ENCODE measurements at regions not wholly inside any gene's neighbourhood (a gene's known extent, or its start where the extent isn't known, plus 50 kb on each side); places are given as distances from the start of the nearest gene placed in this dataset.

DNA sequence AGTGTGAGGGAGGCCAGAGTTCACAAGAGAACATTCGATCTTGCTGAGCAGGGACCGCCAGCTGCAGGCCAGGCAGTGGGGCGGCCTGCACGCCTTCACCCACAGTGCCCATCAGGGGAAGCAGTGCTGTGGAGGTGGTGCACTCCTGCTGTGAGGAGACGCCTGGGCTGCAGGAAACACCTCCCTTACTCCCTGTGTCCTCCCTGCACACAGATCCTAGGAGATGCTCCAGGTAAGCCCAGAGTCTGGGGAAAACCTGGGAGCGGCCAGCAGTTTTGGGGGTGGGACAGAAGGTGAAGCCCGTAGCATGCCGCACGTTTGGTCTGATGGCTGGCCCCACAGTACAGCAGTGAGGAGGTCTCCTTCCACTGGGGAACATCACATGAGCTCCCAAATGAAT is 180.8 kb upstream of the RAB6C start:
- dilution Hi-C loops (cut with MboI; ENCODE audit: extremely low pct_ligation_motif_present, low sequenced_read_pairs), result no loop called here
- Histone ChIP-seq H3K36me3 (ENCODE audit: control insufficient read depth in 2 of 2, extremely low read depth in 1 of 2, insufficient read depth in 2 of 2, low read length in 2 of 2) (no peaks in the 10 kb centered on the region), H3K9ac (ENCODE audit: control insufficient read depth, extremely low read depth, insufficient read depth, low read length) (no peak overlapping the region), H4K20me1 (ENCODE audit: control insufficient read depth, extremely low read depth, insufficient read depth, low read length) (no peaks in the 10 kb centered on the region), H3K27me3 (ENCODE audit: control insufficient read depth, extremely low read depth, insufficient read depth, low read length) (no peaks in the 10 kb centered on the region), H3K4me1 (ENCODE audit: control insufficient read depth, extremely low read depth, insufficient read depth, low read length) (no peaks in the 10 kb centered on the region), H3K4me2 (ENCODE audit: control insufficient read depth, extremely low read depth, insufficient read depth, low read depth, low read length) (no peak overlapping the region), H3K27ac (ENCODE audit: control insufficient read depth, insufficient read depth, low read length) (no peak overlapping the region), H2AFZ (ENCODE audit: control insufficient read depth, low read length) (no peak overlapping the region), H3K79me2 (ENCODE audit: control insufficient read depth, insufficient read depth, low read length) (no peaks in the 10 kb centered on the region), H3K4me3 (ENCODE audit: control insufficient read depth in 2 of 3, extremely low read depth in 1 of 3, insufficient read depth in 2 of 3, low read depth in 1 of 3, low read length in 3 of 3) (no peak overlapping the region), H3K9me1 (ENCODE audit: control insufficient read depth, extremely low read depth, insufficient read depth, low read length) (no peaks in the 10 kb centered on the region), H3K9me3 (ENCODE audit: control insufficient read depth, low read depth, low read length) (no peaks in the 10 kb centered on the region)
- TF ChIP-seq CTCF (optimal IDR thresholded peaks at IDR 0.05 in 1 of 3, IDR thresholded peaks at IDR 0.05 in 1 of 3, conservative IDR thresholded peaks at IDR 0.05 in 1 of 3; ENCODE audit: extremely low read depth in 1 of 3, insufficient read depth in 2 of 3, low read length in 3 of 3) (no peak), EZH2 (IDR thresholded peaks at IDR 0.05; ENCODE audit: low read length) (no peak)
- no peak for DNase-seq (ENCODE audit: low read depth, low spot score)
- no peak for FAIRE-seq

GRCh38 chr2:129799036-129799958 is 180.2 kb upstream of the RAB6C start:
- Histone ChIP-seq H3K9ac (ENCODE audit: control insufficient read depth, extremely low read depth, insufficient read depth, low read length) (no peak overlapping the region), H3K4me1 (ENCODE audit: control insufficient read depth, extremely low read depth, insufficient read depth, low read length) (no peaks in the 10 kb centered on the region), H3K4me3 (ENCODE audit: control insufficient read depth in 2 of 3, extremely low read depth in 1 of 3, insufficient read depth in 2 of 3, low read depth in 1 of 3, low read length in 3 of 3) (no peak overlapping the region), H4K20me1 (ENCODE audit: control insufficient read depth, extremely low read depth, insufficient read depth, low read length) (no peaks in the 10 kb centered on the region), H3K27ac (ENCODE audit: control insufficient read depth, insufficient read depth, low read length) (no peak overlapping the region), H3K36me3 (ENCODE audit: control insufficient read depth in 2 of 2, extremely low read depth in 1 of 2, insufficient read depth in 2 of 2, low read length in 2 of 2) (no peaks in the 10 kb centered on the region), H3K79me2 (ENCODE audit: control insufficient read depth, insufficient read depth, low read length) (no peaks in the 10 kb centered on the region), H3K9me3 (ENCODE audit: control insufficient read depth, low read depth, low read length) (no peaks in the 10 kb centered on the region), H2AFZ (ENCODE audit: control insufficient read depth, low read length) (no peak overlapping the region), H3K27me3 (ENCODE audit: control insufficient read depth, extremely low read depth, insufficient read depth, low read length) (no peaks in the 10 kb centered on the region), H3K9me1 (ENCODE audit: control insufficient read depth, extremely low read depth, insufficient read depth, low read length) (no peaks in the 10 kb centered on the region), H3K4me2 (ENCODE audit: control insufficient read depth, extremely low read depth, insufficient read depth, low read depth, low read length) (no peak overlapping the region)
- TF ChIP-seq EZH2 (IDR thresholded peaks at IDR 0.05; ENCODE audit: low read length), result no peak
- FAIRE-seq, result no peak
- DNase-seq (ENCODE audit: low read depth, low spot score), result no peak
- dilution Hi-C loops (cut with MboI; ENCODE audit: extremely low pct_ligation_motif_present, low sequenced_read_pairs), result no loop called here
